OCI-LY7 (cell line): ENCODE measurements at regions not wholly inside any gene's neighbourhood (a gene's known extent, or its start where the extent isn't known, plus 50 kb on each side); places are given as distances from the start of the nearest gene placed in this dataset.

Experiments
- CTCF ChIP-seq: fragments of 200-600 bp; sonication (generic); conservative IDR thresholded peaks from 2 replicates; pipeline ENCODE4 v1.5.1; 2014; ENCODE audit warnings: mild to moderate bottlenecking, antibody characterized with exemption, low read length, moderate library complexity, mixed read lengths
- EZH2phosphoT487 ChIP-seq: fragments of 200-600 bp; sonication (generic); IDR thresholded peaks from 2 replicates; pipeline ENCODE4 v1.6.1; 2018; ENCODE audit warnings: low read depth, borderline replicate concordance, mild to moderate bottlenecking, mixed run types, antibody characterized with exemption, low read length, moderate library complexity, mixed read lengths

DNA sequence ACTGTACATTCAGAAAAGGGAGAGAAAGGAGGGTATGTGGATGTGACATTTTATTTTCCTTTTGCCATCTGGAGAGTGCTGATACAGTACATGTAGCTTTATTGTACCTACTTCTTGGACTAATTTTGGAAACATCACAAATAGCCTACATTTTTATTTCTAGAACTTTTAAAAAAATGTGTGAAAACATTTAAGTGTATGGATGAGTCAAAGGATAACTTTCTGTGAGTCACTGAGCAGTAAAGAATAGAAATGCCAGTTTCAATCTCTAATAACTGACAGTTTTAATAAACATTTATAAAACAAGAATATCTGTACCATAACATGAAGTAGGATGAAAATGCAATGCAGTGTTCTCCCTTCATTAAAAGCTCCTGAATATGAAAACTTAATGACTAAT is 374.4 kb upstream of the NWD2 start:
- TF ChIP-seq CTCF (no peak), EZH2phosphoT487 (no peak)
